ENCODE measurements at regions not wholly inside any gene's neighbourhood (a gene's known extent, or its start where the extent isn't known, plus 50 kb on each side); places are given as distances from the start of the nearest gene placed in this dataset.

- H3K36me3 ChIP-seq, result no peaks in the 10 kb centered on the region
- H3K27ac ChIP-seq, result no peak overlapping the region
- TF ChIP-seq POLR2A (IDR thresholded peaks at IDR 0.05), result no peak
- TF ChIP-seq EP300 (IDR thresholded peaks at IDR 0.05), result no peak
- no peak for TF ChIP-seq CTCF (IDR thresholded peaks at IDR 0.05)
- no peak for TF ChIP-seq POLR2AphosphoS5 (IDR thresholded peaks at IDR 0.05)
- WGBS, result 46% methylated on average over 4 of the region's 4 CpGs
- H3K27me3 ChIP-seq, result no peaks in the 10 kb centered on the region
- H3K9me3 ChIP-seq, result no peaks in the 10 kb centered on the region
- H3K4me1 ChIP-seq, result no peaks in the 10 kb centered on the region
- H3K4me3 ChIP-seq, result no peak overlapping the region
- no peak for DNase-seq (ENCODE audit: low spot score in 2 of 2)
Measured at GRCh38 chr2:224222291-224222690, 179.6 kb downstream of the FAM124B start.

GRCh38 chr2:224221455-224221913, 180.4 kb downstream of the FAM124B start:
- H3K27ac ChIP-seq, result no peak overlapping the region
- WGBS, result 30% methylated on average over 5 of the region's 5 CpGs
- TF ChIP-seq EP300 (IDR thresholded peaks at IDR 0.05), result no peak
- TF ChIP-seq CTCF (IDR thresholded peaks at IDR 0.05), result no peak
- TF ChIP-seq POLR2AphosphoS5 (IDR thresholded peaks at IDR 0.05), result no peak
- TF ChIP-seq POLR2A (IDR thresholded peaks at IDR 0.05), result no peak

GRCh38 chr2:224220586-224221255, 181.2 kb downstream of the FAM124B start:
- Histone ChIP-seq H3K4me3 (no peak overlapping the region), H3K36me3 (no peaks in the 10 kb centered on the region), H3K9me3 (no peaks in the 10 kb centered on the region), H3K27ac (no peak overlapping the region), H3K27me3 (no peaks in the 10 kb centered on the region), H3K4me1 (no peaks in the 10 kb centered on the region)
- 73% methylated on average over 3 of the region's 4 CpGs for WGBS
- DNase-seq (ENCODE audit: low spot score in 2 of 2), result no peak
- no peak for TF ChIP-seq EP300 (IDR thresholded peaks at IDR 0.05)
- TF ChIP-seq POLR2AphosphoS5 (IDR thresholded peaks at IDR 0.05), result no peak
- no peak for TF ChIP-seq CTCF (IDR thresholded peaks at IDR 0.05)
- no peak for TF ChIP-seq POLR2A (IDR thresholded peaks at IDR 0.05)

More at GRCh38 chr2:224221455-224221913, 180.4 kb downstream of the FAM124B start:
- no peak for DNase-seq (ENCODE audit: low spot score in 2 of 2)
- H3K9me3 ChIP-seq, result no peaks in the 10 kb centered on the region
- no peaks in the 10 kb centered on the region for H3K27me3 ChIP-seq
- no peaks in the 10 kb centered on the region for H3K36me3 ChIP-seq
- no peak overlapping the region for H3K4me3 ChIP-seq
- no peaks in the 10 kb centered on the region for H3K4me1 ChIP-seq

DNA sequence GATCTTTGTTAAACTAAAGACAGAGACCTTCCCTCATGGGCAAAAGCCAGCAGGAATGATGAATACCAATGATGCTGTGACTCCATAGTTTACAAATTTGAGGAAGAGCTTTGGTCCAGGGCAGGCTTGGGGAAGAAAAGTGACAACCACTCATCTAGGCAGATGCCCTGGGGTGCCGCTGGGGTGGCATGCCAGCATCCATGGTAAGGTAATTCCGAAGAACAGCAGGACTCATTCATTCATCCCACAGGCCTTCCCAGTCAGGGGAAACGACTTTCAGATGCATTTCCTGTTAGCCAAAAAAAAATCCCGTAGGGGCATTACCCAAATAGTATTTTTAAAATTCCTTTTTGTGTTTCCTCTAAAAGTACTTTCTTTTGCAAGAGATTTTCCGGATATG, 180.7 kb upstream of the SERPINE2 start:
- H3K27ac ChIP-seq, result no peak overlapping the region
- no peaks in the 10 kb centered on the region for H3K9me3 ChIP-seq
- H3K36me3 ChIP-seq, result no peaks in the 10 kb centered on the region
- no peak for TF ChIP-seq POLR2AphosphoS5 (IDR thresholded peaks at IDR 0.05)
- TF ChIP-seq POLR2A (IDR thresholded peaks at IDR 0.05), result no peak
- TF ChIP-seq EP300 (IDR thresholded peaks at IDR 0.05), result no peak
- H3K27me3 ChIP-seq, result no peaks in the 10 kb centered on the region
- H3K4me3 ChIP-seq, result no peak overlapping the region
- H3K4me1 ChIP-seq, result no peaks in the 10 kb centered on the region
- DNase-seq (ENCODE audit: low spot score in 2 of 2), result no peak
- 71% methylated on average over 5 of the region's 5 CpGs for WGBS

DNA sequence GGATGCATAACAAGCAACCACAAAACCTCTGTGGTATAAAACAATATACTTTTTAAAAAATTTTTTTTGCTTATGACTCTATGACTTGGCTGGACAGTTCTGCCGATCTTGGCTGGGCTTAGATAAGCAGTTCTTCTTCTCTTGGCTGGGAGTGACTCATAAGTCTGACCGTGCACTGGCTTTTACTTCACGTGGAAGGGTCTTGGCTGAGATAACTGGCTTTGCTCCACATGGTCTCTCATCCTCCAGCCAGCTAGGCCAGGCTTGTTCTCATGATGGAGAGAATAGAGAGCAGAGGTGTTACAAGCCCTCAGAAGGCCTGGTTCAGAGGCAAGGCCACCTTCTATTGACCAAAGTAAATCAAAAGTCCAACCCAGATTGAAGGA, 178.9 kb upstream of the SERPINE2 start:
- DNase-seq (ENCODE audit: low spot score in 2 of 2), result no peak
- Histone ChIP-seq H3K4me3 (no peak overlapping the region), H3K4me1 (no peaks in the 10 kb centered on the region), H3K27me3 (no peaks in the 10 kb centered on the region), H3K36me3 (no peaks in the 10 kb centered on the region), H3K9me3 (no peaks in the 10 kb centered on the region), H3K27ac (no peak overlapping the region)
- TF ChIP-seq EP300 (IDR thresholded peaks at IDR 0.05), result no peak
- no peak for TF ChIP-seq CTCF (IDR thresholded peaks at IDR 0.05)
- no peak for TF ChIP-seq POLR2AphosphoS5 (IDR thresholded peaks at IDR 0.05)
- TF ChIP-seq POLR2A (IDR thresholded peaks at IDR 0.05), result no peak
- WGBS, result 45% methylated on average over 3 of the region's 3 CpGs

Data from suprapubic skin (tissue), 4 donors.